Glutamatergic neuron (in vitro differentiated cells): ENCODE measurements at regions not wholly inside any gene's neighbourhood (a gene's known extent, or its start where the extent isn't known, plus 50 kb on each side); places are given as distances from the start of the nearest gene placed in this dataset.

ENCODE experiments used
- DNase-seq: peaks from one replicate; pipeline ENCODE4 v3.0.0; 2022
- H3K27ac Mint-ChIP-seq: one replicate; pipeline ENCODE4 v1.8.0; 2020; ENCODE audit warnings: mild to moderate bottlenecking, mixed read lengths, inconsistent platforms; ENCODE audit not compliant: unreplicated experiment
- H3K27me3 Mint-ChIP-seq: one replicate; pipeline ENCODE4 v1.8.0; 2020; ENCODE audit warnings: mild to moderate bottlenecking, moderate library complexity, mixed read lengths, inconsistent platforms; ENCODE audit not compliant: unreplicated experiment
- H3K36me3 Mint-ChIP-seq: one replicate; pipeline ENCODE4 v1.8.0; 2020; ENCODE audit warnings: mild to moderate bottlenecking, mixed read lengths, inconsistent platforms; ENCODE audit not compliant: unreplicated experiment
- H3K4me1 Mint-ChIP-seq: one replicate; pipeline ENCODE4 v1.8.0; 2020; ENCODE audit warnings: mild to moderate bottlenecking, low read depth, mixed read lengths, inconsistent platforms; ENCODE audit not compliant: unreplicated experiment
- H3K4me3 Mint-ChIP-seq: one replicate; pipeline ENCODE4 v1.8.0; 2020; ENCODE audit warnings: mild to moderate bottlenecking, mixed read lengths, inconsistent platforms; ENCODE audit not compliant: unreplicated experiment
- H3K9me3 Mint-ChIP-seq: one replicate; pipeline ENCODE4 v1.8.0; 2020; ENCODE audit warnings: mild to moderate bottlenecking, moderate library complexity, mixed read lengths, inconsistent platforms; ENCODE audit not compliant: unreplicated experiment
- CTCF ChIP-seq: fragments of 200-600 bp; sonication (generic); IDR thresholded peaks from one replicate; pipeline ENCODE4 v1.5.0; 2021; ENCODE audit not compliant: partially characterized antibody, unreplicated experiment

DNA sequence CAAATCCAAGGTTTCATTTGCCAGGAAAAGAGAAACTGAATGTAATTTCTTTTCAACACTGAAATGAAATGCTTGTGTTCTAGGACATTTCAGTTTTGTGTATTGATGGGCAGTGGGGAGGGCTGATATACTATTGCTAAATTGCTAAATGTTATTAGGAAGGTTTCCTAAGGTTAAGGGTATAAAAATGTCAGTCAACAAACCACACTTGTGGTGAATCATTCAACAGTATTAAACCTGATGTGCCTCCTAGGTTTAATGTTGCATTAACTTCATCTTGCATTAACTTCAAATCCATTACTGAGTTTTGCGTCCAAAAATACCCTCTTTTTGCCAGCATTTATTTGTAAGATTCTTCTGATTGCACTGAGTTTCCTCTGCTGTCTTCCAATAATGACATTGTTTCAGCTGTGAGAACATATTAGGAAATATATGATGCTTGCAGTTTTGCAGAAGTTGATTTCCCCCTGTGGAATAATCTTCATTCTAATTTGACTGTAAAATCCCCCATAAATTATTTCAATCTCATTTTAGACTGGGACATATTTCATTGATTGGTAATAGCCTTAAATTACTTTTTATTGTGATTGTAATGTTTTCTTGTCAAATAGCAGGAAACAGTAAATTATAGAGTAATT is 758.3 kb downstream of the GBE1 start:
- DNase-seq = no peak
- H3K36me3 Mint-ChIP-seq = no peaks in the 10 kb centered on the region
- H3K9me3 Mint-ChIP-seq = no peaks in the 10 kb centered on the region
- TF ChIP-seq CTCF = no peak
- H3K27me3 Mint-ChIP-seq = peaks cover 2% of the 10 kb centered on the region
- no peaks in the 10 kb centered on the region for H3K4me1 Mint-ChIP-seq
- H3K27ac Mint-ChIP-seq = no peak overlapping the region
- no peak overlapping the region for H3K4me3 Mint-ChIP-seq

GRCh38 chr3:80999481-80999880 is 762.0 kb downstream of the GBE1 start:
- Mint-ChIP-seq H3K36me3 (no peaks in the 10 kb centered on the region), H3K27ac (no peak overlapping the region), H3K4me1 (no peaks in the 10 kb centered on the region), H3K27me3 (peaks cover 2% of the 10 kb centered on the region), H3K9me3 (no peaks in the 10 kb centered on the region), H3K4me3 (no peak overlapping the region)
- TF ChIP-seq CTCF = no peak
- no peak for DNase-seq

GRCh38 chr3:80998022-80998421 is 763.4 kb downstream of the GBE1 start:
- Mint-ChIP-seq H3K27ac (no peak overlapping the region), H3K9me3 (no peaks in the 10 kb centered on the region), H3K4me1 (no peaks in the 10 kb centered on the region), H3K4me3 (no peak overlapping the region), H3K27me3 (peaks cover 2% of the 10 kb centered on the region), H3K36me3 (no peaks in the 10 kb centered on the region)
- no peak for TF ChIP-seq CTCF
- no peak for DNase-seq

DNA sequence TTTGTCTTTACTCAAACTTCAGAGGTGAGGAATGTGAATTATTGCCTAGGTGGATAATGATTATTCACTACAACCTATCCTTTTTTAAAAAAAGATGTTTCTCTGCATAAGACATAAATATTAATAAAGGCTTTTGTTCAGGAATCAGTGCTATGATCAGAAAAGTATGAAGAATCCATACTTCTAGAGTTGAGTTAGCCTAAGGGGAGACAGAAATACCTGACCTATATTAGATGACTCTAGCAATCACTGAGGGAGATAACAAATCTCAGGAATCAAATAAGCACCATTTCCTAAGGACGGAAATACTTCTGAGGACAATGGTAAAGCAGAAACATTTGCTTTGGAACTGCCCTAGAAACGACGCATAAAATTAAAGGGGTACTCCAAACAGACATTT is 763.8 kb downstream of the GBE1 start:
- TF ChIP-seq CTCF = no peak
- Mint-ChIP-seq H3K27me3 (peaks cover 2% of the 10 kb centered on the region), H3K36me3 (no peaks in the 10 kb centered on the region), H3K4me3 (no peak overlapping the region), H3K27ac (no peak overlapping the region), H3K4me1 (no peaks in the 10 kb centered on the region), H3K9me3 (no peaks in the 10 kb centered on the region)
- DNase-seq = no peak

GRCh38 chr3:80994767-80995166 is 766.7 kb downstream of the GBE1 start:
- no peak for TF ChIP-seq CTCF
- H3K36me3 Mint-ChIP-seq = no peaks in the 10 kb centered on the region
- H3K4me1 Mint-ChIP-seq = no peaks in the 10 kb centered on the region
- H3K27ac Mint-ChIP-seq = no peak overlapping the region
- no peak overlapping the region for H3K4me3 Mint-ChIP-seq
- no peak for DNase-seq
- peaks cover 4% of the 10 kb centered on the region for H3K27me3 Mint-ChIP-seq
- no peaks in the 10 kb centered on the region for H3K9me3 Mint-ChIP-seq
